Caco-2 (cell line): ENCODE measurements at regions not wholly inside any gene's neighbourhood (a gene's known extent, or its start where the extent isn't known, plus 50 kb on each side); places are given as distances from the start of the nearest gene placed in this dataset.

Experiments
- BruUV-seq: library from RNA; stranded (reverse); fragments of 400-500 nt; replicated peaks from 2 replicates; lab custom pipeline; 2021; lab: Mats Ljungman, UMichigan
- CTCF ChIA-PET: fragments of 300-600 bp; sonication (Branson Sonifier 250); formaldehyde crosslinking; loops from one replicate; lab custom pipeline; 2022; ENCODE audit warnings: antibody characterized with exemption; lab: Charles Lee
- POLR2A ChIA-PET: fragments of 300-600 bp; sonication (Branson Sonifier 250); formaldehyde crosslinking; loops from one replicate; lab custom pipeline; 2022; ENCODE audit warnings: antibody characterized with exemption; lab: Charles Lee
- DNase-seq, 2 experiments: peaks; one replicate each; pipeline versions ENCODE4 v3.0.0 to v3.0.0-alpha.2; 2020 to 2022
- H3K27me3 ChIP-seq: replicated peaks from 2 replicates; pipeline ENCODE4 v1.6.0; 2011; ENCODE audit warnings: low read length; ENCODE audit not compliant: control insufficient read depth, insufficient read depth
- H3K36me3 ChIP-seq: 2 replicates; pipeline ENCODE4 v1.5.1; 2011; ENCODE audit warnings: low read length; ENCODE audit not compliant: control insufficient read depth, insufficient read depth
- H3K4me1 ChIP-seq: fragments of 250-450 bp; sonication (Bioruptor Pico); 2 replicates; pipeline ENCODE4 v1.5.1; 2020; ENCODE audit warnings: mild to moderate bottlenecking
- H3K4me3 ChIP-seq: 2 replicates; pipeline ENCODE4 v1.5.1; 2011; ENCODE audit warnings: low read depth, mild to moderate bottlenecking, control low read depth, low read length
- H3K9me3 ChIP-seq: fragments of 250-450 bp; sonication (Bioruptor Pico); 2 replicates; pipeline ENCODE4 v1.5.1; 2020; ENCODE audit warnings: mild to moderate bottlenecking, moderate library complexity
- H3K27ac Mint-ChIP-seq: one replicate; pipeline ENCODE4 v1.8.0; 2022; ENCODE audit warnings: mixed read lengths; ENCODE audit not compliant: unreplicated experiment
- H3K27me3 Mint-ChIP-seq: one replicate; pipeline ENCODE4 v1.8.0; 2022; ENCODE audit warnings: mixed read lengths; ENCODE audit not compliant: insufficient read depth, unreplicated experiment
- H3K36me3 Mint-ChIP-seq: one replicate; pipeline ENCODE4 v1.8.0; 2022; ENCODE audit warnings: mild to moderate bottlenecking, mixed read lengths; ENCODE audit not compliant: insufficient read depth, unreplicated experiment
- H3K4me1 Mint-ChIP-seq: one replicate; pipeline ENCODE4 v1.8.0; 2022; ENCODE audit warnings: low read depth, mixed read lengths; ENCODE audit not compliant: unreplicated experiment
- H3K4me3 Mint-ChIP-seq: one replicate; pipeline ENCODE4 v1.8.0; 2022; ENCODE audit warnings: mild to moderate bottlenecking, moderate library complexity, mixed read lengths; ENCODE audit not compliant: unreplicated experiment
- H3K9me3 Mint-ChIP-seq: one replicate; pipeline ENCODE4 v1.8.0; 2022; ENCODE audit warnings: mixed read lengths; ENCODE audit not compliant: unreplicated experiment
- intact Hi-C: fragments of 100-400 bp; cut with micrococcal nuclease; formaldehyde crosslinking; loops from one replicate; pipeline ENCODE4 v1.10.0; 2022; ENCODE audit not compliant: unreplicated experiment
- TF ChIP-seq, protein P1 (sequence below), 2 experiments: fragments of 200-600 bp in 1 of 2; IDR thresholded peaks; 1 replicate in 1 of 2; 2 replicates in 1 of 2; pipeline versions ENCODE4 v1.5.1 to v1.8.0; 2011 to 2022; ENCODE audit warnings: antibody characterized with exemption in 1 of 2, control low read depth in 1 of 2, inconsistent platforms in 1 of 2, low read depth in 1 of 2, low read length in 1 of 2, mild to moderate bottlenecking in 1 of 2, moderate library complexity in 1 of 2; ENCODE audit not compliant: insufficient read depth in 1 of 2, severe bottlenecking in 1 of 2, unreplicated experiment in 1 of 2

DNA sequence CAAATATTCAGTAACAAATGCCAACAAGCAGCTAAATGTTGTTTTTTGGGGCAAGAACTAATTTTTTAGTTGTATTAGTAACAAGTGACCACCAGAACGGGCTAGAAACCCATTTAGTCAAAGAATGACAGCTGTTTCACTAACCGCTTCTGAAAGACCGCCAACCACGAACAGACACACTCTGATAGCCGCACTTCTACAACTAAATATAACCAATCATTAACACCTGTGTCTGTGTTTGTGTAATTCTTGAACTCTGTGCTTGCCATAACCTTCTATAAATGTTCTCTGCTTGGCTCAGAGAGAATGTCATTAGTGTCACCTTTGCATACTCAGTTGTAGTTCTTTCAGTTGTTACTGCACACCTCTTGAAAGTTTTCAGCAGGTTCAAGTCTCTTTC lies 526.3 kb upstream of the LRRTM1 start:
- no peaks in the 10 kb centered on the region; the same call in 1 of the 2 replicates for H3K9me3 ChIP-seq
- H3K27me3 Mint-ChIP-seq: peaks cover 2% of the 10 kb centered on the region
- ChIA-PET POLR2A (no interaction called here), CTCF (no interaction called here)
- H3K36me3 ChIP-seq: no peaks in the 10 kb centered on the region
- no peak overlapping the region for H3K4me3 ChIP-seq
- no peaks in the 10 kb centered on the region for H3K4me1 ChIP-seq
- TF ChIP-seq, protein P1, sequence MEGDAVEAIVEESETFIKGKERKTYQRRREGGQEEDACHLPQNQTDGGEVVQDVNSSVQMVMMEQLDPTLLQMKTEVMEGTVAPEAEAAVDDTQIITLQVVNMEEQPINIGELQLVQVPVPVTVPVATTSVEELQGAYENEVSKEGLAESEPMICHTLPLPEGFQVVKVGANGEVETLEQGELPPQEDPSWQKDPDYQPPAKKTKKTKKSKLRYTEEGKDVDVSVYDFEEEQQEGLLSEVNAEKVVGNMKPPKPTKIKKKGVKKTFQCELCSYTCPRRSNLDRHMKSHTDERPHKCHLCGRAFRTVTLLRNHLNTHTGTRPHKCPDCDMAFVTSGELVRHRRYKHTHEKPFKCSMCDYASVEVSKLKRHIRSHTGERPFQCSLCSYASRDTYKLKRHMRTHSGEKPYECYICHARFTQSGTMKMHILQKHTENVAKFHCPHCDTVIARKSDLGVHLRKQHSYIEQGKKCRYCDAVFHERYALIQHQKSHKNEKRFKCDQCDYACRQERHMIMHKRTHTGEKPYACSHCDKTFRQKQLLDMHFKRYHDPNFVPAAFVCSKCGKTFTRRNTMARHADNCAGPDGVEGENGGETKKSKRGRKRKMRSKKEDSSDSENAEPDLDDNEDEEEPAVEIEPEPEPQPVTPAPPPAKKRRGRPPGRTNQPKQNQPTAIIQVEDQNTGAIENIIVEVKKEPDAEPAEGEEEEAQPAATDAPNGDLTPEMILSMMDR (IDR thresholded peaks at IDR 0.05; ENCODE audit: insufficient read depth in 1 of 2, low read depth in 1 of 2, low read length in 1 of 2, severe bottlenecking in 1 of 2, unreplicated experiment in 1 of 2): no peak
- no TSS peak for BruUV-seq
- H3K36me3 Mint-ChIP-seq: no peaks in the 10 kb centered on the region
- no peak overlapping the region for H3K4me3 Mint-ChIP-seq
- no peaks in the 10 kb centered on the region for H3K4me1 Mint-ChIP-seq
- no peaks in the 10 kb centered on the region for H3K27me3 ChIP-seq
- H3K27ac Mint-ChIP-seq: no peak overlapping the region
- H3K9me3 Mint-ChIP-seq: no peaks in the 10 kb centered on the region
- intact Hi-C loops: no loop called here
- no peak for DNase-seq

DNA sequence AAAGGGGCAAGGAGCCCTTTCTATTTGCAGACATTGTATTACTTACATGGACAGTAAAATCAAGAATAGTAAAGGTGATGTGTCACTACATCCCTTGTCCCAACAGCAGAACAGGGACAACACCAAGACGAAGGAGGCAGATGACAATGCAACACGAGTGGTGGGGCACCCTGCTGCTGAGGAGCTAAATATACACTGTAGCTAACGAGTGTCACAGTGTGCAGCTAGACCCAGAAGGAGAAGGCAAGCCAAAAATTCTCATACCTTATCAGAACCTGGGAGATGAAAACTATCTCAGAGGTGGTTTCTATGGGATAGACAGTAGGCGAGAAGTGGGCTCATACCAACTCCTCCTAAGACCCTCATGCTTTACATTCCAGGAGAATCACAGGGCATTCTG lies 518.4 kb upstream of the LRRTM1 start:
- Histone ChIP-seq H3K9me3 (no peaks in the 10 kb centered on the region), H3K27me3 (no peaks in the 10 kb centered on the region), H3K36me3 (no peaks in the 10 kb centered on the region), H3K4me3 (no peak overlapping the region), H3K4me1 (no peaks in the 10 kb centered on the region)
- no peaks in the 10 kb centered on the region for H3K36me3 Mint-ChIP-seq
- H3K9me3 Mint-ChIP-seq: no peaks in the 10 kb centered on the region
- DNase-seq: no peak
- TF ChIP-seq, protein P1 (IDR thresholded peaks at IDR 0.05; ENCODE audit: insufficient read depth in 1 of 2, low read depth in 1 of 2, low read length in 1 of 2, severe bottlenecking in 1 of 2, unreplicated experiment in 1 of 2): no peak
- CTCF ChIA-PET: no interaction called here
- no peak overlapping the region for H3K27ac Mint-ChIP-seq
- BruUV-seq: no TSS peak
- no peak overlapping the region for H3K4me3 Mint-ChIP-seq
- POLR2A ChIA-PET: no interaction called here
- H3K27me3 Mint-ChIP-seq: no peaks in the 10 kb centered on the region
- intact Hi-C loops: no loop called here
- no peaks in the 10 kb centered on the region for H3K4me1 Mint-ChIP-seq

DNA sequence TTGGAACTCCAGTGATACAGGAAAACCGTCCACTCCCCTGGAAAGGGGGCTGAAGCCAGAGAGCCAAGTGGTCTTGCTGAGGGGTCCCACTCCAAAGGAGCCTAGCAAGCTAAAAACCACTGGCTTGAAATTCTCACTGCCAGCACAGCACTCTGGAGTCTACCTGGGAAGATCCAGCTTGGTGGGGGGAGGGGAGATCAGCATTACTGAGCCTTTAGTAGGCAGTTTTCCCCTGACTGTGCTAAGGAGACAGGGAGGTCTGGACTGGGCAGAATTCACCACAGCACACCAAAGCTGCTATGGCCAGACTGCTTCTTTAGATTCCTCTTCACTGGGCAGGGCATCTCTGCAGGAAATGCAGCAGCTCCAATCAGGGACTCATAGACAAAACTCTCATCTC lies 510.7 kb upstream of the LRRTM1 start:
- no peak overlapping the region for H3K27ac Mint-ChIP-seq

More for the DNA sequence above, 510.7 kb upstream of the LRRTM1 start:
- DNase-seq: no peak
- H3K27me3 Mint-ChIP-seq: no peaks in the 10 kb centered on the region
- peaks cover 9% of the 10 kb centered on the region for H3K9me3 Mint-ChIP-seq
- intact Hi-C loops: no loop called here
- H3K36me3 Mint-ChIP-seq: no peaks in the 10 kb centered on the region
- Histone ChIP-seq H3K9me3 (no peaks in the 10 kb centered on the region), H3K4me1 (no peaks in the 10 kb centered on the region), H3K27me3 (no peaks in the 10 kb centered on the region), H3K4me3 (no peak overlapping the region), H3K36me3 (no peaks in the 10 kb centered on the region)
- no peaks in the 10 kb centered on the region for H3K4me1 Mint-ChIP-seq
- TF ChIP-seq, protein P1 (IDR thresholded peaks at IDR 0.05; ENCODE audit: insufficient read depth in 1 of 2, low read depth in 1 of 2, low read length in 1 of 2, severe bottlenecking in 1 of 2, unreplicated experiment in 1 of 2): no peak
- no TSS peak for BruUV-seq
- ChIA-PET CTCF (no interaction called here), POLR2A (no interaction called here)
- H3K4me3 Mint-ChIP-seq: no peak overlapping the region
